HG02588 (cell line): ENCODE measurements at regions not wholly inside any gene's neighbourhood (a gene's known extent, or its start where the extent isn't known, plus 50 kb on each side); places are given as distances from the start of the nearest gene placed in this dataset.

Source experiments
- ATAC-seq: cut with Tn5 transposase; IDR thresholded peaks from one replicate; pipeline ENCODE4 v1.9.1; 2021; ENCODE audit warnings: mild to moderate bottlenecking, moderate library complexity; ENCODE audit not compliant: unreplicated experiment

DNA sequence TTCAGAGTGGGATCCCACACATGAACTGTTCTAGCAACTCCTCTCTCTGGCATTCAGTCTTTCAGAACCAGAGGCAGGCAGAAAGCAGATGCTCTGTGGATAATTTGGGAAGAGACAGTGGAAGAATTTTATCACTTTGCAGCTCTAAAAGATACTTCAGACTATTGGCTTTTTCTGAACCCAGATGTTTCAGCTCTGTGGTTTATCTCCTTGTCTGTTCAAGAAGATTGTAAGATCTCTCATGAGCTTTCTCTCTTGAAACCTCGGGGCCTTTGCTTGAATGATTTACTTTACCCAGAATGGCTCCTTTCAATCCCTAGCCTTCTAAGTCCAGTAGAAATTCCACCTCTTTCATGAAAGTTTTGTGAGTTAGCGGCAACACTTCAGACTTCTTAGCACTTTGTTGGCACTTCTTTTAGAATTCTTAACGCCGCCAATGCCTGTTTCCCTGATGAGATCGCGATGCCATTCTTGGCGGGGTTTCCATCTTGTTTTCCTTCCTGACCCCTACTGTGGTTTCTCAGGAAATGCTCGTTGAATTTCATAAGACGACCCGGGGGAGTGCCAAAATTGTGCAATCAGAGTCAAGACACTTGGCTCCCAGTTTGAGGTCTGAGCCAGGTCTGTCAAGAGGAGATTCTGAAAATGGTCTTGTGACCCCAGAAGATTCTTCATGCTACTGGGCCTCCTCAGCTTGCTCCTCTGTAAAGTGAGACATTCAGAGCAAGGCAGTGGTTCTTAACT lies 107.0 kb upstream of the PRICKLE1 start:
- ATAC-seq: no peak

DNA sequence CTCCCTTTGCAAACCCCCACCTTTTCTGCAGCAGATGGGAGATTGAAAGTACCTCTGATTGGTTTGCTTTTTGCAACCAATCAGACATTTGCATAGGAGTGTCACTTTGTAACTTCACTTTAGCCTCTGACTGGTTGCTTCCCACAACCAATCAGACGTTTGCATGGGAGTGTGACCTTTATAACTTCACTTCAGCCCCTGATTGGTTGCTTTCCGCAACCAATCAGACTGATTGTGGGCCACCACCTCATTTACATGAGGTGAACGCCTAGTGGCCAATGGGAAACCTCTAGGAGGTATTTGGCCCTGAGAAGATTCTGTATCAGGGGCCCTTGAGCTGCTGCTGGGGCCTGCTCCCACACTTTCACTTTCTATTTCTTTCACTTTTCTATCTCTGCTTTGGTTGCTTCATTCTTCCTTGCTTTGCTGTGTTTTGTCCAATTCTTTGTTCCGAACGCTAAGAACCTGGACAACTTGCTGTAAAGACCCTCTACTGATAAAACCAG lies 106.0 kb upstream of the PRICKLE1 start:
- no peak for ATAC-seq

DNA sequence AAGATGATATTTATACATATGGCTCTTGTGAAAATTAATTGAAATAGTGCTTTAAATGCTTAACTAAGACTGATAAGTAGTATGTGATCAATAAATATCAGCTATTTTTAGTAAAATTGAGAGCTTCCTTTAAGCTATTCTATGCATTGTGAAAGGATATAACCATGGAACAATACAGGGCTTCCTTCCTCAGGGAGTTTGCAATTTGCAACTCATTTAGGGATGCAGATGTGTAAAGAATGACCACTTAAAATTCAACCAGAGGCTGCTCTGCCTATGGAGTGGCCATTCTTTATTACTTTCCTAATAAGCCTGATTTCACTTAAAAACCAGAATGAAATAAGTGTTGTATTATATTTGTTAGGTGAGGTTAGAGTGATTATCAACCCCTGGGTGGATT lies 103.2 kb upstream of the PRICKLE1 start:
- ATAC-seq: no peak

DNA sequence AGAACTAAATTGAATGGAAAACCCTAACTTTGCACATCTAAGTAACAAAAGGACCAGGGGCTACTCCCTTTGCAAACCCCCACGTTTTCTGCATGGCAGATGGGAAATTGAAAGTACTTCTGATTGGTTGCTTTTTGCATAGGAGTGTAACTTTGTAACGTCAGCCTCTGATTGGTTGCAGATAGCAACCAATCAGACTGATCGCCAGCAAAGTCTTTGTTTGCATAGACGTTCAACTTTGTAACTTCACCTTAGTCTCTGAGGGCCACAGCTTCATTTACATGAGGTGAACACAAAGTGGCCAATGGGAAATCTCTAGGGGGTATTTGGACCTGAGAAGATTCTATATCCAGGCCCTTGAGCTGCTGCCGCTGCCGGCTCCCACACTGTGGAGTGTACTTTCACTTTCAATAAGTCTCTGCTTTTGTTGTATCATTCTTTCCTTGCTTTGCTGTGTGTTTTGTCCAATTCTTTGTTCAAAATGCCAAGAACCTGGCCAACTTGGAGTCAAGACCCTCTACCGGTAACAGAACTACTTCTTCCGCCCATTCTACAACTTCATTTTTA lies 102.5 kb upstream of the PRICKLE1 start:
- no peak for ATAC-seq

DNA sequence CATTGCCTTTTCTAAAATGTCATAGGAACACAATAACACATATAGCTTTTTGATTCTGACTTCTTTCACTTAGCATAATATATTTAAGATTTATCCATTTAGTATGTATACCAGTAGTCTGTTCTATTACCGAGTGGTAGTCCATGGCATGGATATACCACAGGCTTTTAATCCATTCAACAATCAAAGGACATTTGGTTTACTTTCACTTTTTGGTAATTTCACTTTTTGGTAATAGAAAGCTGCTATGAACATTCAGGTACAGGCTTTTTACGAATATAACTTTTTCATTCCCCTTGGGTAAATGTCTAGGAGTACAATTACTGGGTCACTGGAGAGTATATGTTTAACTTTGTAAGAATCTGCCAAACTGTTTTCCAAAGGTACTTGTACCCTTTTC lies 100.7 kb upstream of the PRICKLE1 start:
- no peak for ATAC-seq

DNA sequence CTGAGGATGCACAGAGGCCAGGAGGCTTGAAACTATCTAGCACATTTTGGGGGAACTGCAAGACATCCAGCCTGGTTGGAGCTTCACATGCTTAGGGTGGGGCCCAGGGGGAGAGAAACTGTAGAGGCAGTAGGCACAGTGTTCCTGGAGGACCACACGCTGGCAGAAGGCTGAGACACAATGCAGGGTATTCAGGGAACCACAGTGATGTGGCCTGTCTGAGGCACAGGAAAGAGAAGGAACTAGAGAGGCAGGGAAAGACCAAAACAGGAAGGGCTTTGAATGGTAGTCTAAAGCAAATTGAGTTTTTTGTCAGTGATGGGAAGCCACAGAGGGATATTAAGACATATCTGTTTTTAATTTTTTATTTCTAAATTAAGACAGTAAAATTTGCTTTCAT lies 100.2 kb upstream of the PRICKLE1 start:
- ATAC-seq: no peak

DNA sequence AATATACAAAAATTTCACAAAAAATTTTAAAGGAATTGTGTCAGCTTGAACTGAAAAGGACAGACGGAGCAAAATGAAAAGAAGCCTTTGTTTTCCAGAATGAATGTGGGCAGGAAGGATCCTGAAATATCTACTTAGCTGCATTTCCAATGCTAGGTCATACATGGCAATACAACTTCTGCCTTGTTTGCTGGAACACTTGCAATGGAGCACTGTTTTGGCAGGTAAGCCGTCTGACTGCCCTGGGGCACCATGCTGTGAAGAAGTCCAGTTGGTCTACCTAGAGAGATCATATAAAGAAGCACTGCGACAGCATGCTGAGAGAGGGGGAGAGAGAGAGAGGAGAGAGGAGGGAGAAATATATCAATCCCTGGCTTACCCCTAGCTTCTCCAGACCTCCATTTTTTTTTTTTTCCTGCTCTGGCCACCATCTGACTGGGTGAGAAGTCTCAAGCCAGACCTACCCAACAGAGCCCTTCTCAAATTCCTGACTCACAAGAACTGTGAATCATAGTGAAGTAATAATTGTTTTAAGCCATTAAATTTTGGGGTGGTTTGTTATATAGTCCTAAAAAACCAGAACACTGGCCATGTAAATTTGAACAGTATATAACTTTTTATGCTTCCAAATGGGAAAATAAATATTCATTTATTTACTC lies 97.1 kb upstream of the PRICKLE1 start:
- ATAC-seq: no peak

DNA sequence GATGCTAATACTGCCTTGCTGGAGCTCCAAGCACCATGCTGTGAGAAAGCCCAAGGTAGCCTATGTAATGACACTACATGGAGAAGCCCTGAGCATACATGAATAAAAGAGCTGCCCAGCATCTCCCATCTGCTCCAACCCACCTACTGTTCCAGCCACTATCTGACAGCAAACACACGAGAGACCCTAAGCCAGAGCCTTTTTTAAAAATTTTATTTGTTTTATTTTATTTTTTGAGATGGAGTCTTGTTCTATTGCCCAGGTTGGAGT lies 95.2 kb upstream of the PRICKLE1 start:
- ATAC-seq: no peak

DNA sequence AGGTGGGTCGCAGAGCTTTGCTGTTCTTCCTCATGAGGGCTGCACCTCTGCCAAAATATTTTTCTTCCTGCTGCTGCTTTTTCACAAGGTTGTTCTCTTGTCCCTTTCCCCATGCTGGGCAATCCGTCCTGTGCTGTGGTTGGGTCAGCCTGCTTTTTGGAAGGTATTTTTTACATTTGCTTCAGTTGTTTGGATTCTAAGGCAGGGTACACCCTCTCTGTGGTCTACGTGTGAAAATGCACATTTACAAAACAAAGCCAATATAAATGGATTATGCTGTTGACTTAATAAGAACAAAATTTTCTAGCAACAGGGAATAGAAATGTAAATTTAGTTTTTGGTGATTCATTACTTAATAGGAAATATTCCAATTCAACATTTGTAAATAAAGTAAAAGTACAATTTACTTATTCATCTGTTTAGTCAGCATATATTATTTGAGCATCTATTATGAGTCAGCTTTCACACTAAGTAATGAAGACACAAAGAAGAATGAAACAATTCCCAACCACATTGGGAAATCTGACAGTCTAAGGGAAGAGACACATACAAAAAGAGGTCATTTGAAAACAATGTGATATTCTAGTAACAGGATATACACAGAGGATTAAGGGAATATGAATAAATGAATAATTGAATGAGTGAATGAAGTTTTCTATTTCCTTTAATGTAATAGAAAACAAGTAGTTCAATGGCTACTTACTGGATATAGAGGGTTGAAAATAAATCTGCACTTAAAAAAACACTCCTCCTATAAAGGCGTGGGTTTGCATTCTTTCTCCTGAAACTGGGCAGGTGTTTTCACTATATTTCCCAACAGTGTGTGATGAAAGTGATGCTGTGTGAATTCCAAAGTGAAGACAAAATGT lies 94.6 kb upstream of the PRICKLE1 start:
- no peak for ATAC-seq

DNA sequence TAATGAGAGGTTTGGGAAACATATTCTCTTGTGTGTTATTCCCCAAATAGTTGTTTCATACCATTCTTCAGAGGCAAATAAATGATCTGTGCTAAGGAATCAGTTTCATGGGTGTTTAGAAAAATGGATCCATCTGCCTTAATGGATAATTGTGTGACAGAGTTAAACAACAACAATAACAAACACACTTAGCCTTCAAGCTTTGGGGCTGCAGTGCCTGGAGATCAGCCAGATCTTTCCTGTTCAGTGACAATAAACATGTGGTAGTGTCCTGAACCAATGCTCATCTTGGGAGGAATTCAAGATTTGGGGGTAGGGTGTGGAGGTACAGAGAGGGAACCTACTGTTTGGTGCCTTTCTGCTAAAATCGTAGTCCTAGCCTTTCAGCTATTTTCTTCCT lies 93.7 kb upstream of the PRICKLE1 start:
- no peak for ATAC-seq

DNA sequence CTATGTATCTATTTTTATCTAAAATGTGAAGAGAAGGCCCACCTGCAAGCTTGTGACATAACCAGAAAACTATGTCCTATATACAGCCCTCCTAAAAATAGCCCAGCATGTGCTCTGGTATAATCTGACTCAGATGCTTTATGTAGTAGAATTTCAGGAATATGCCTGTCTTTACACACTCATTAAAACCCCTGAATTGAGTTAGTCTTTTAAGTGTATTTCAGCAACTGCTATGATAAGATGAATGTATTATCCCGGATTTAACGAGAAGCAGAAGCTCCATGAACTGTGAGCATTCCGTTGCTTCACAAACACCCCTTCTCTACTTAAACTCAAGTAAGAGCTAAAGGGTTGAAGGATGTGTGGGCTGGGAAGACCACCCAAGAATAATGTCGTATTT lies 89.9 kb upstream of the PRICKLE1 start:
- no peak for ATAC-seq

DNA sequence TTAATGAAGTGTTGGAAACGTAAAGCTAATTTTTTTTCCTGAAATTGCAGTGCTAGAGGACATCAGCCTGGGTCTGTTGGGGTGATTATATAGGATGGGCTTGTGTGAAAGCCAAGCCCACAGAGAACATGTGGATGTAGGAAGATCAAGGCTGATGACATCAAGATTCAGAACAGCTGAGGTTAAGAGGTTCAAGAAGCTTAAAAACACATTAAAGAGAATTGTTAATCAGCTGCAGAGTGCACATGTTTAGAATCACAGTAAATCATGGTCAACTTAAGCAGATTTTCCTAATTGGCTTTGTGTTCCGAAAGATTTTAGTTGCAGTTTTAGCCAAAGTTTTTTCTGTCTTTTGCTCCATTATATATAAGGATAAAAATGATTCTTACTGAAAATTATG lies 87.9 kb upstream of the PRICKLE1 start:
- no peak for ATAC-seq

DNA sequence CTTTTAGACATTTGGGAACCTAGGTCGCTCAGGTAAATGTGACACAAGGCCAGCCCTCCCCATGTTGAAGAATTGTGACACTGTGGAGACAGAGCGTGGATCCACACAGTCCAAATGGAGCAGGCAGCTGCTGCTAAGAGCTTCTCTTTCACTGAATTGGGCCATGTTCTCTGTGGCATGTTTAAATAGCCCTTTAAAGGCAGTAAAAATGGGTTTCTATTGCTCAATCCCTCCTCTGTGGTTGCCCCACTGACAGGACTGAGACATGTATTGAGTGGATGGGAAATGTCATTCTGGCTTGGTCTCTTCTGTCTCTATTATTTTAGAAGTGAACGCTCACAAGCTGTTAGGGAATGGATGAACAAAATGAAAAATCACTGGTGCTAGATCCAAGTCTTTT lies 84.0 kb upstream of the PRICKLE1 start:
- no peak for ATAC-seq

DNA sequence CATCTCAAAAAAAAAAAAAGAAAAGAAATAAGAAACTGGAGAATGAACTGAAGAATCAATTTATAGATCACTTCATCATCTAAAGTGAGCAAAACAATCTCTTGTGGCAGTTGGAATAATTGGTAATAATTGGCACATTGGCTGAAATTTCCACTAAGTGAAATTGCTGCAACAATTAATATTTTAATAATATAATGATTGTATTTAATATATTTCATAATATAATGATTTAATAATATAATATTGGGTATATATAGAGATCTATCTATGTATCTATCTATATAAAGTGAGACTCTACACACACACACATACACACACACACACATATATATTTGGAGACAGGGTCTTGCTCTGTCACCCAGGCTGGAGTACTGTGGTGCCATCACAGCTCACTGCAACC lies 81.2 kb upstream of the PRICKLE1 start:
- no peak for ATAC-seq

DNA sequence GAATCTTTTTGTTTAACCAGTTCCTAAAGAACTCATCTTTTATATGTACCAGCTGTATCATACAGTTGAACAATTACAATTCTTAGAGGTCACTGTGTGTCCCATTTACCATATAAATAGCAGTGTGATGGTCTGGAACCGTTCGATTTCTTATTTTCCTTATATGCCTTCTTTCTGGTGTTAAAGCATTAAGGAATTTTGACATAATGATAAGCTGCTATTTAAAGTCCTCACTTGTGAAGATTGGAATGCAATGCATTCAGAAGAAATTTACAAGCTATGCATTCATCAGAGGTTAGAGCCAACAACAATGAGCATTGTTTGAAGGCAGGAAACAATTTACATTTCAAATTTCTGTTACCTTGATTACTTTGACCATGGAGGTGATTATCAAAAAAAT lies 80.0 kb upstream of the PRICKLE1 start:
- ATAC-seq: no peak

DNA sequence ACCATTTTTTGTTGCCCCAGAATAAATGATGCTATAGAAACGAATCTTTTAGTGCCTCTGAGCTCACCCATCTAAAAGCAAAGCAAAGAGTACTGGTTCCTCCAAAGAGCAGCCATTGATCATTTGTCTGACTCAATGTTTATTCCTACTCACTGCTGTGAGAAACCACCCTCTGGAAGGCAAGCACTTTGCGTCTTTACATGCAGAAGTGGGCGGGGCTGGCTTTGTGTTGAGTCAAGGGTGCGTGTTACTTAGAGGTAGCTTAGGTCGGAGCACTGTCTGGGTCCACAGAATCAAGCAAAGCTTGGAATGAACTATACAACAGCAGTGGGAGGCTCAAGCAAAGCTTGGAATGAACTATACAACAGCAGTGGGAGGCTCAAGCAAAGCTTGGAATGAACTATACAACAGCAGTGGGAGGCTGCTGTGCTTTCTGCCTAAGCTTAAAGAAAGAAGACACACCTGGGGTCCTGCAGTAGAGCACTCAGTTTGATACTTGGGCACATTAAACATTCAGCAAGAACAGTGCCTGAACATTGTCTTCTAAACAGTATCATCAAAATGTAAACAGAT lies 77.2 kb upstream of the PRICKLE1 start:
- ATAC-seq: no peak

DNA sequence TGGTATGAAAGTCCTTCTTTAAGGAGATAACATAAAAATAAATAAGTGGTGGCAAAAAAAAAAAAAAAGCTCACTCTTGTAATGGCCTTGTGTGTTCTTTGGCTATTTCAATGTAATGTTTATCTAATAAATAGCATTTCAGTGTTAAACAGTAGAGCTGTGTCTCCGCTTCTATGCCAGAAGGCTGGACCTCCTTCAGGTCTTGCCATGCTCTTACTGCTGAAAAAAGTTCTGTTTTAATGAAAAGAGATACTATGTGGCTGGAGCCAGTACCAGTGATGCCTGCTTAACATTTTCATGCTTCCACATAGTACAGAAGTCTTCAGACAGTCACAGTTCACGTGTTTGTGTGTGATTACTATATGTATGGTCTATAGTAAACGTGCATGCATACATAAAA lies 74.1 kb upstream of the PRICKLE1 start:
- no peak for ATAC-seq

DNA sequence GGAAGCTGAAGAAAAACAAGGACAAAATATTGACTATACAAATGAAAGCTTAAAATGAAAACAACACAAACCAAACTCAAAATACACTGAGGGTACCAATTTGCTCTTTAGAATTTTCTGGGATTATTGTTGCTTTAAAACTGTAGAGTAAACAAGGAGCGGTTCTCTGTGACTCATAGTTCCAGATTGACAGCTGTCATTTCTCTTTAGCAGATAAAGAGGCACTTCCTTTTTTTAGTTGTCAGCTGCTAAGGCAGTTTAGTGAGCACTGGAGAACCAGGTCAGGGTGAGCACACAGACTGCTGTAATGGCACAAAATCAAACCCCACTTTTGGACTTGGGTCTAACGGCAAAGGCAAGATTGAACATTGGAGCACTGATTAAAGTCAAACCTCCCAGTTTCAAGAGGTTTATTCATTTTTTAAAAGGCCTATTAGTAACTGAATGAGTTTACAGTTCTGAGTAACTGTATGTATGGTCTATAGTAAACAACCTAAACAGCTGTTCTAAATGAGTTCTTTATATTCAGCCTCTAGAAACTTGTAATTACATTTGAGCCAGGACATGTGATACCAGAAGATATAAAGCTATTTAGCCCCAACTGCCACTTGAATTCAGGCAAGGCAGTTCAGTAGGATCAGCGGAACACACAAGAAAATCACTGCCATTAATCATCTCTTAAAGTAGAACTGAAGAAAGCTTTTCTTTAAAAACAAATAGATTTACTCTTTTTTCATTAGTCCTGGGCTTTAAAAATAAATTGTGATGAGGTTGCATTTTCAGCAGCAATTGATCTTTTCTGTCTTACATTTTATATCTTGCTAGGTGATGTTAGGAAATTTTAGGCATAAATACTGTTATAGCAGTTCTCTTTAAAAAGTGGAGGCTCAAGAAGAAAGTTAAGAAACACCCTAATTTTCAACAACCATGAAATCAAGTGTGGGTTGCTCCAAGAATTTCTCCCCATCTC lies 71.7 kb upstream of the PRICKLE1 start:
- no peak for ATAC-seq

DNA sequence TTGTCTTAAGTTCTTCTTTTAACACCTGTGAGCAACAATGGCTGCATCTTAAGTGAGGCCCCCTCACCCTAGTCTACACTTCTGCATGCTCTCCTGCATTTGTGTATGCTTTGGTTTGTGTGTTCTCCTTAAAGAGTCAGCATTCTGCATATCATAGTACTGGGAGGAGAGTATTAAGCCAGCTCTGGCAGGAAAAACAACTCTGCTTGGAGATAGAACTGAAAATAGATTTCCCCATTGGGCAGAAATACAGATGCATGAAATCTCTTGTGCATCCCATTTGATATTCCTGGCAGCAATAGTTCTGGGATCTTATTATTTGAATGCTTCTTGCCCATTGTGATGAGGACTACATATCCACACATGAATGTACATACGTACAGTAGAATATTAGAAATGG lies 70.6 kb upstream of the PRICKLE1 start:
- no peak for ATAC-seq

DNA sequence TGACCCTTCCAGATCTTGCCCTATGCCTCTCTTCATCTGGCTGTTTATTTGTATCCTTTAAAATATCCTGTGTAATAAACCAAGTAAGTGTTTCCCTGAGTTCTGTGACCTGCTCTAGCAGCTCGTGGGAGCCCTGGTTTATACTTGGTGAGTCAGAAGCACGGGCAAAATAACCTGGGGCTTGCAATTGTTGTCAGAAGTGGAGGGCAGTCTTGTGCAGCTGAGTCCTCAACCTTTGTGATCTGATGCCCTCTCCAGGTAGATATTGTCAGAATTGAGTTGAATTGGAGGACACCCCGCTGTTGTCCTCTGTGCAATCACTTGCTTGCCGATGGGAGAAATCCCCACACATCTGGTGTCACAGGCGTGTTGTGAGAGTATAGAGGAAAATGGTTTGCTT lies 62.5 kb upstream of the PRICKLE1 start:
- ATAC-seq: no peak
